HG02938 (cell line): ENCODE measurements at regions not wholly inside any gene's neighbourhood (a gene's known extent, or its start where the extent isn't known, plus 50 kb on each side); places are given as distances from the start of the nearest gene placed in this dataset.
"Not testable (repeated sequence)": the region's sequence is repeated elsewhere in the genome, so short reads cannot be mapped to it uniquely, and the experiment has no call there.

Source experiments
- ATAC-seq: cut with Tn5 transposase; IDR thresholded peaks from one replicate; pipeline ENCODE4 v1.9.1; 2021; ENCODE audit warnings: mild to moderate bottlenecking, moderate library complexity; ENCODE audit not compliant: unreplicated experiment

DNA sequence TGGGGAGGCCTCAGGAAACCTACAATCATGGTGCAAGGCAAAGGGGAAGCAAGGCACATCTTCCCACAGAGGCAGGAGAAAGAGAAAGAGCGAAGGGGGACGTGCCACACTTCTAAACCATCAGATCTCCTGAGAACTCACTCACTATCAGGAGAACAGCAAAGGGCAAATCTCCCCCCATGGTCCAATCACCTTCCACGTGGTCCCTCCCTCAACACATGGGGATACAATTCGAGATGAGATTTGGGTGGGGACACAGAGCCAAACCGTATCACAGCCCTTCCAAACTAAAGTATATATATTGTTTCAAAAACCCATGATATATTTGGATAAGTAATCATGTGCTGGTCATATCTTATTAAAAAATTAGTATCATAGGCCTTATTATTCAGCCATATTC lies 437.6 kb downstream of the KCNJ18 start:
- not testable (repeated sequence) for ATAC-seq

DNA sequence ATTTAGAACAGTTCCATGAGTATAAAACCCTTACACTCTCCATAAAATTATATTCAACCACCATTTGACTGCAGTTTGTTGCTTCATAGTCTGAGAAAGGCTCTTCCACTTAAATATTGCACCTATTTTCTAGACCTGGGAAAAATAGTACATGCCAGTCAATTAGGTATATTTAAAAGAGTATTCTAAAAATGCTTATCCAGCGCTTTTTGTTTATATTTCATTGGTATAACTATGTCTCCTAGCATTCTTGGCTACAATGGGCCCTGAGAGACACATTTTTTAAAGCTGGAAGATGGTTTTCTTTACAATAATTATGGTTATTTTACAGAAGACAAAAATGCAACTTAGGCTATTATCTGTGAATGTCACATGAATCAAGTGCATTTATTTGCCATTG lies 439.4 kb downstream of the KCNJ18 start:
- ATAC-seq, result no peak

DNA sequence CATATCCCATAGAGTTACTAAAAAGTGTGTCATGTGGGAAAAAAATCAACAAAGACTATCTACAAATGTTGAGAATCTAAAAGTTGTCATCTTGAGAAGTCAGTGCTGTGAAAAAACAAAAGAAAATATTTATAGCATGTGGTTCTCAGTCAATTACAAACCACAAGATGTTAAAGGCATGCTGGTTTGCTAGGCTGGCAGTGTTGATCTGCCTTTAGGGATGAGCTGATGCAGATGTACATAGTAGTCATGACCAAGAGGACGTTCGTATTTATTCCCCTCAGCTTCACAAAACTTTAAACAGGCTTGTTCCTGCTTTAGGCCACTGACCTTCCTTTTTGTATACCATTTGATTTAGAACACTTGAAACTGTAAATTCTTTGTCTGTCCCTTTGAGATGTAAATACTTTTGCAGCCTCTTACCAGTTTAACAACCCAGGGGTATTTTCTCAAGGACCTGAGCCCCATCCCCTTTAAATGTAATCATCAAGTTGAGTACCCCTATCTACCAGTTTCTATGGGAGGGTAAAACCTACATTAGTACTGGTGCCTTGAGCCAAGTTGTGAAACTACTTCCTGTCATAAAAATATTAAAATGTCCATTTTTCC lies 446.6 kb downstream of the KCNJ18 start:
- ATAC-seq, result no peak

DNA sequence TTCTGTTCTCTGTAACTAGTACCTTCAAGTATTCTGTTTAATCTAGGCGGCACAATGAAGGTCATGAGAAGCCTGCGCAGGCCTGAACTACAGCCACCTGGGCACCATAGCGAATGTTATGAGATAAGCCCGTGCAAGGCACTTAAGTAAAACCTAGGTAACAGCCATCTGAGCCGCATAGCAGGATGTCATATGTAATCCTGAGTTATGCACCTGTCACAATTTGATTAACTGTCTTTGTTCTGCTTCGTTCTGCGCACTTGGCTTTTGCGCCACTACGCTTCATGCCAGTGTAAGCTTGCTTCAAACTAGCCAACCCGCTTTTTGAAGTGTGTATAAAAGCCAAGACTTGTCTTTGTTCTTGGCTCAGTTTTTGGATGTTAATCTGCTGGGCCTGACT lies 449.8 kb downstream of the KCNJ18 start:
- ATAC-seq, result no peak

DNA sequence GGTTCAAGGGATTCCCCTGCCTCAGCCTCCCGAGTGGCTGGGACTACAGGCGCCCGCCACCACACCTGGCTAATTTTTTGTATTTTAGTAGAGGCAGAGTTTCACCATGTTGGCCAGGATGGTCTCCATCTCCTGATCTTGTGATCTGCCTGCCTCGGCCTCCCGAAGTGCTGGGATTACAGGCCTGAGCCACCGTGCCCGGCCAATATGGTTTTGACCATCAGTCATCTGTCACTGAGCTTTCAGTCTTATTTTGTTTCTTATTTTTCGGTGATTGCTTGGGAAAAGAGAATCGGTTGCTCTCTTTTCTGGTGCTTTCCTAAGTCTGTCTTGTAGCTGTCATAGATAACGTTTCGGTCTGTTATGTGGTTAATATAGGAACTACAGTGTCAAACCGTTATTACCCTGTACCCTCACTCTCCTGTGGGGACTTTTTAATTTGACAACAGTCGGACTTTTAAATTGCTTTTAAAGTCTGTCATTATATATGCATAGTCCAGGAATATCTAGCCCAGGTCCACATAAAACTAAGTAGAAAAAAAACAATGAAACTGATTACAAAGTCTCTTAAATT lies 453.4 kb downstream of the KCNJ18 start:
- no peak for ATAC-seq

DNA sequence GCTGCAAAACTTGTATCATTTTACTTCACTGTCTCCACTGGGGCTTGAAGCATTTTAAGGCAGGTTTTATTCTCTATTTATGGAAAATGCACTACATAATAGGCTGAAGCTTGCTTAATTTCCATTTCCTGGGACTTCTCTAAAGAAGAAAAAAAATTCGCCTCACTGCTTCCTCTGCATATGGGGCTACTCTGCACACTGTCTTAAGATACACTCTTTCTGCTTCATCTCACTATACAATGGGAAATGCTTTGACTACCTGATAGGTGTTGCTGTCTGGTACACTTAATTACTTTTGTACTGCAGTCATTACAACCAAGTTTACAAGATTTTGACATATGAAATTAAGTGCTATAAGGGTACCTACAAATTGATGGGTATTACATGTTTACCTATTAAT lies 466.0 kb downstream of the KCNJ18 start:
- ATAC-seq, result no peak

DNA sequence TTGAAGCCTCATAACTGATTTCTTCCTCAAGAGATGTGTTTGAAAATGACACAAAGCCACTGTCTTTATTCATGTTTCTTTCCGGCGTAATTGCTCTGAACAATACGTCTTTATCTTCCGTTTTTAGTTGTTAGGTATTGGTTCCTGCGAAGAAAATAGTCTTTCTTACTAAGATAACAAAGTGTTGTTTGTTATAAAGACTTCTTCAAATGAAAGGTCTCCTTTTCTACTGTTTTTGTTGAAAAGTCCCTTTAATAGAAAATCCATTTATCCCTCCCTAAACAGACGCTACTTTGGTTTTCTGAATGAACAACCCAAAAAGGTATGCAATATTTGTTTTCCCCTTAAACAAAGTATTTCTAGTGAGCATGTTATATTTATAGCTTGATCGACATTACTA lies 469.1 kb downstream of the KCNJ18 start:
- no peak for ATAC-seq

DNA sequence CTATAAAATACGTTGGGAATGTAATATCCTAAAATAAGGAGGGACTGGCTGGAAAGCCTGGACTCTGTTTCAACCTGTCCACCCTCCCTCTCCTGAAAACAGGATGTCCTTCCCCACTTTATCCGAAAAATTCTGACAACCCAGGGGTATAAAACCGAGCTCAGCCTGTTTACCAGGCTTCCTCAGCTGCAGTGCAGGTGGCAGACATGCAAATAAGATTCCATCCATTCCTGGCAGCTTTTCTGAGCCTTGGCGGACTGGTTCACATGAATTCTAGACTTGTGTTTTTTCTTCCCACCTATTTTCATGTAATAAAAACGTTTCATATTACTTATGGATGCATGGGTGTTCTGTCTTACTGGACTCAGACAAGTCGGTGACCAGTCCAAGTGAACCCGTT lies 479.3 kb downstream of the KCNJ18 start:
- no peak for ATAC-seq

DNA sequence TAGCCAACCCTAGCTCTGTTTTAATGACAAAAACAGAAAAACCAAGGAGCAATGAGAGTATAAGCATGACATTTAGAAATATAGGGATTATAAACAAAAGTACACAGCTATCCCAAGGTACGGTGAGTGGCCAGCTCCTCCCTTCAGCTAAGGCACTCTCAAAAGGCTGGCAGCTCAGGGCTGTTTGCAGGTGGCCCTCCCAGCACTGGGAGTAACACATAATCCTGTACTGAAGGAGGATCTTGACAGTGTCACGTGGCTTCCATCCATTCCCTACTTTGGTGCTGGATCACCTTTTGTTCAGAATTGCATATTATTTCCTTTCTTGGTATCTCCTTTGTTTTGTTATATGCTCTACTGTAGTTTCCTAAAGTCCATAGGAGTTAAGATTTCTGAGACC lies 500.8 kb downstream of the KCNJ18 start:
- no peak for ATAC-seq

DNA sequence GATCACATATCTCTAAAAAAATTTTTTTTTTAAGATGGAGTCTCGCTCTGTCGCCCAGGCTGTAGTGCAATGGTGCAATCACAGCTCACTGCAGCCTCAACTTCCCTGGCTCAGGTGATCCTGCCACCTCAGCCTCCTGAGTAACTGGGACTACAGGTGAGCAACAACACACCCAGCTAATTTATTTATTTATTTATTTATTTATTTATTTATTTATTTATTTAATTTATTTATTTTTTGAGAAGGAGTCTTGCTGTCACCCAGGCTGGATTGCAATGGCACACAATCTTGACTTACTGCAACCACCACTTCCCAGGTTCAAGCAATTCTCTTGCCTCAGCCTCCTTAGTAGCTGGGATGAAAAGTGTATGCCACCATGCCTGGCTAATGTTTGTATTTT lies 507.9 kb downstream of the KCNJ18 start:
- ATAC-seq, result not testable (repeated sequence)

DNA sequence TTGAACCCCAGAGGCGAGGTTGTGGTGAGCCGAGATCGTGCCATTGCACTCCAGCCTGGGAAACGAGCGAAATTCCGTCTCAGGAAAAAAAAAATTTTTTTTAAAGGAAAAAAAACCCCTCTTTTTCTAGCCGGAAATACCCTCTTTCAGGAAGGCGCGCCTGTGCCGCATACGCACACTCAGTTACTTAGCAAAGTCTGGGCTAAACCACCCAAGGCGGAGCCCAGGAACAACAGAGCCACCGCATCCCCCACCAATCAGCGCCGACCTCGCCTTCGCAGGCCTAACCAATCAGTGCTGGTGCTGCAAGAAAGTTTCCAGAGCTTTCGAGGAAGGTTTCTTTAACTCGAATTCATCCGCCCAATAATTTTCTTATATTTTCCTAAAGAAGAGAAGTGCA lies 510.4 kb downstream of the KCNJ18 start:
- ATAC-seq, result no peak

DNA sequence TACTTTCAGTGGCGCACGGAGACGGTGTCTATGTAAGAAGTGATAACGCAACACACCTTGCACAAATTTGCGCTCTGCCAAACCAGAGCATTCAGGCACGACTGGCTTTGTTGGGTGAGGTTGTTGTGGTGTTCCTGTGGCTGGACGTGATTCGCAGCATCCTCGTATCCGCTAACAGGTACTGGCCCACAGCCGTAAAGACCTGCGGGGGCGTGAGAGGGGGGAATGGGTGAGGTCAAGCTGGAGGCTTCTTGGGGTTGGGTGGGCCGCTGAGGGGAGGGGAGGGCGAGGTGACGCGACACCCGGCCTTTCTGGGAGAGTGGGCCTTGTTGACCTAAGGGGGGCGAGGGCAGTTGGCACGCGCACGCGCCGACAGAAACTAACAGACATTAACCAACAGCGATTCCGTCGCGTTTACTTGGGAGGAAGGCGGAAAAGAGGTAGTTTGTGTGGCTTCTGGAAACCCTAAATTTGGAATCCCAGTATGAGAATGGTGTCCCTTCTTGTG lies 510.9 kb downstream of the KCNJ18 start:
- ATAC-seq, result no peak

DNA sequence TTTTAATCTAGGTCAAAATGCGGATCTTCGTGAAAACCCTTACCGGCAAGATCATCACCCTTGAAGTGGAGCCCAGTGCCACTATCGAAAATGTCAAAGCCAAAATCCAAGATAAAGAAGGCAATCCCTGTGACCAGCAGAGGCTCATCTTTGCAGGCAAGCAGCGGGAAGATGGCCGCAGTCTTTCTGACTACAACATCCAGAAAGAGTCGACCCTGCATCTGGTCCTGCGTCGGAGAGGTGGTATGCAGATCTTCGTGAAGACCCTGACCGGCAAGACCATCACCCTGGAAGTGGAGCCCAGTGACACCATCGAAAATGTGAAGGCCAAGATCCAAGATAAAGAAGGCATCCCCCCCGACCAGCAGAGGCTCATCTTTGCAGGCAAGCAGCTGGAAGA lies 511.8 kb downstream of the KCNJ18 start:
- not testable (repeated sequence) for ATAC-seq

DNA sequence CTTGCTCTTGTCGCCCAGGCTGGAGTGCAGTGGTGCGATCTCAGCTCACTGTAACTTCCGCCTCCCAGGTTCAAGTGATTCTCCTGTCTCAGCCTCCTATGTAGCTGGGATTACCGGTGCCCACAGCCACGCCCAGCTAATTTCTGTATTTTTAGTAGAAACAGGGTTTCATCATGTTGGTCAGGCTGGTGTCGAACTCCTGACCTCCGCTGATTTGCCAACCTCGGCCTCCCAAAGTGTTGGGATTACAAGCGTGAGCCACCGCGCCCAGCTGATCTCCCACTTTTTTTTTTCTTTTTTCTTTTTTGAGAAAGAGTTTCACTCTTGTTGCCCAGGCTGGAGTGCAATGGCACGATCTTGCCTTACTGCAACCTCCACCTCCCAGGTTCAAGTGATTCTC lies 517.9 kb downstream of the KCNJ18 start:
- ATAC-seq, result not testable (repeated sequence)

DNA sequence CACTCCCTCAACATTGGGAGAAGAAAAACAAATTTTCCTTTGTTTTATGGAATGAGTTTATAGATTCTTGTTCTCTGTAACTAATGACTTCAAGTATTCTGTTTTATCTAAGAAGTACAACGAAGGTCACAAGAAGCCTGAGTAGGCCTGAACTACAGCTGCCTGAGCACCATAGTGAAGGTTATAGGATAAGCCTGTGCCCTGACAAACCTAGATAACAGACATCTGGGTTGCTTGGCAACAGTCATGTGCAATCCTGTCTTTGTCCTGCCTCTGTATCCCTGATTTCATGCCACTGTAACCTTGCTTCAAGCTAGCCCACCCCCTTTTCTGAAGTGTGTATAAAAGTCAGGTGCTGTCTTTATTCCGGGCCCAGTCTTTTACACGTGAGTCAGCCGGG lies 520.8 kb downstream of the KCNJ18 start:
- ATAC-seq, result not testable (repeated sequence)

DNA sequence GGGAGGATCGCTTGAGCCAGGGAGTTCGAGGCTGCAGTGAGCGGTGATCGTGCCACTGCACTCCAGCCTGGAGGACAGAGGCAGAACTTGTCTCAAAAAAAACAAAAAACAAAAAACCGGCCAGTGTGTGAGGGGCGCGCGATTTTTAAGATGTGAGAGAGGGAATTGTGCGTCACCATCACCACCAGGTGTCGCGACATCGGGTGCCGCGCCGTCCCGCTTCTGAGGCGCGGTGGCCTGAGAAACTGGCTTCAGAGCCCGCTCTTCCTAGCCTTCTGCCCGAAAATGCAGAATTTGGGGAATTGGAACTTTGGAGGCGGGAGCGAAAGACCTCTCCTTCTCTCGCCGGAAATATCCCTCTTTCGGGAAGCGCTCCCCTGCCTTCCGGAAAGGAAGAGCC lies 524.8 kb downstream of the KCNJ18 start:
- ATAC-seq, result no peak

DNA sequence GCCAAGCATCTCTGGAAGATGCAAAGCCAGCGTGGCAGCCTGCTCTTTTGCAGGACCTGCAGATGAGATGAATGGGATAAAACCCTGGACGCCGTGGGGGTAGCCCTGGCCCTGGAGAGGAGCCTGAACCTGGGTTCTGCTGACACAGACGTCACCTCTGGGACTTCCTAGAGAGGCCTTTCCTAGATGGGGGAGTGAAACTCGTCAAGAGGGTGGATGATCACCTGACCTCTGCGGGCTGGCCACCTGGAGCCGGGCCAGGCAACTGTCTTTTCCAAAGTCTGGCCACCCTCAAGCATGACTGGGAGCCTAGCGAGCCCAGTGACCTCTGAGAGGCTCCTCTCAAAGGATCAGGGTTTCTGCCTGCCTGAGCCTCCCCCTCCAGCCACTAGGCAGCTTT lies 529.0 kb downstream of the KCNJ18 start:
- ATAC-seq, result no peak

DNA sequence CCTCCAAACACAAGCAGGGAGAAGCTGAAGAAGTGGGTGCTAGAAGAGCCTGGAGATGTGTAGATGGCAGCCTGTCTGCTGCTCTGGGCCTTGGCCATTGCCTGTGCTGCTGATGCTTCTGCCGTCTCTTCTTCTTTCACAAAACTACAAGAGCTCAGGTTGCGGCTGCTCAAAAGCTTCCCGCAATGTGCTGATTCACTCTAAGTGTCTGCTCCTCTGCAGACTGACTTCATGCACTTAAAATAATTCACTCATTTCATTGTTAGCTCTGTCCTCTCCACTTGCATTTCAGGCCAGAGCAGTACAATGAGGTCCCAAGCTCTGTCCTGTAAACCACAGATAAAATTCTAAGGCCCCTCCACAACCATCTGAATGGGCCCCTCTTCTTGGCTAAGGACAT lies 534.2 kb downstream of the KCNJ18 start:
- ATAC-seq, result not testable (repeated sequence)

DNA sequence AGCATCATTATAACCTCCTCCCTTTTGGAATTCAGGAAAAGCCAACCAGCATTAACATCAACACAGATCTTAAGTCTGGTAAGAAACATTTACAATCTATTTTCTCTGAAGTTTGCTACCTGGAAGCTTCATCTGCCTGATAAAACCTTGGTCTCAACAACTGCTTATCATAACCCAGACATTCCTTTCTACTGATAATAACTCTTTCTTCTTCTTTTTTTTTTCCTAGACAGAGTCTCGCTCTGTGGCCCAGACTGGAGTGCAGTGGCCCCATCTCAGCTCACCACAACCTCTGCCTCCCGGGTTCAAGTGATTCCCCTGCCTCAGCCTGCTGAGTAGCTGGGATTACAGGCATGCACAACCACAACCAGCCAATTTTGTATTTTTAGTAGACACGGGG lies 534.6 kb downstream of the KCNJ18 start:
- ATAC-seq, result not testable (repeated sequence)

DNA sequence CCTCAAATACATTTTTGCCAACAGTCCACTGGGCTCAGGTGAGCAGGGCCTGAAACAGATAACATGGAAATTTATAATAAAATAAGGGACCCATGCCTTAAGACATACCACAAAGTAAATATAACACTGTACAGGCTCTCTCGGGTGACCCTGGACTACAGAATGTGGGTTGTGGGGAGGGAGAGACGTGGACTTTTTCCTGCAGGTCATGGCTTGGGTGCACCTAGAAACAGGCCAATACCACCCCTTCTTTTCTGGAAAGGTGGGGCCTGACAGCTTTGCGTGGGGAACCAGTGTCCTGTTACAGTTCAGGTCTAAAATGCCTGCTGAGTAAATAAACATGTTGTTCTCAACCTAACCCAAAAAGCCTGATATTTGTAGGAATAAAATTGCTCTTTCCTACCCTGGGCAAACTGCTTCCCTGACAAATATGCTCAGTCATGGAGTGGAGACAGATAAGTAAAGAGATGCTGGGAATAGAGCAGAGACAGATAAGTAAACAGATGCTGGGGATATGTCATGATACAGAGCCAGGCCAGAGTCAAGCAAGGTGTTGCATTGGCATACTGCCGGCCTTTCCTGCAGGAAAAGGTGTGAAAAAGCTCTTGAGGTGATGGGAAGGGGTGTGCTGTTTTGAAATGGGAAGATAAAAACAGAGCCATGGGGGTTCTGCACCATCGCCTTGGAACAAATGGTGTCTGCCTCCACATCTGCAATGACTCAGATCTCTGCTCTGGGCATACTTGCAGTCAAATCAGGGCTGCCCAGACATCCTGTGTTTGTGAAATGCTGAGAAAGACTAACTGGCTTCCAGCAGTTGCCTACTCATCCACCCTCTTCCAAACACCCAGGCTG lies 535.6 kb downstream of the KCNJ18 start:
- not testable (repeated sequence) for ATAC-seq

DNA sequence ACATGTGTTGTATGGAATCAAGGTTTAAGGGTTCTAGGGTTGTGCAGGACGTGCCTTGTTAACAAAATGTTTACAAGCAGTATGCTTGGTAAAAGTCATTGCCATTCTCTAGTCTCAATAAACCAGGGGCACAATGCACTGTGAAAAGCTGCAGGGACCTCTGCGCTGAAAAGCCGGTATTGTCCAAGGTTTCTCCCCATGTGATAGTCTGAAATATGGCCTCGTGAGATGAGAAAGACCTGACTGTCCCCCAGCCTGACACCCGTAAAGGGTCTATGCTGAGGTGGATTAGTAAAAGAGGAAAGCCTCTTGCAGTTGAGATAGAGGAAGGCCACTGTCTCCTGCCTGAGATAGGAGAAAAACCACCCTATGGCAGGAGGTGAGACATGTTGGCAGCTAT lies 537.5 kb downstream of the KCNJ18 start:
- ATAC-seq, result not testable (repeated sequence)

DNA sequence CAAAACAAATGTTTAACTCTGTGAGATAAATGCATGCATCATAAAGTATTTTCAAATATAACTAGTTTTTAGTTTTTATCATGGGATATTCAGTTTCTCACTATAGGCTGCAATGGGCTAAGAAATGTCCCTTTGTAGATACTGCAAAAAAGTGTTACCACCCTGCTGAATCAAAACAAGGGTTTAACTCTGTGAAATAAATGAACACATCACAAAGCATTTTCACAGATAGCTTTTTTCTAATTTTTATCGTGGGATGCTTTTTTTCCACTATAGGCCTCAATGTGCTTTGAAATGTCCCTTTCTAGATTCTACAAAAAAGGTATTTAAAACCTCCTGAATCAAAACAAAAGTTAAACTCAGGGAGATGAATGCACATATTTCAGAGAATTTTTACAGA lies 541.1 kb downstream of the KCNJ18 start:
- ATAC-seq, result no peak
